Endodermal cell (in vitro differentiated cells): ENCODE measurements at regions not wholly inside any gene's neighbourhood (a gene's known extent, or its start where the extent isn't known, plus 50 kb on each side); places are given as distances from the start of the nearest gene placed in this dataset.

Source experiments
- DNase-seq: peaks from one replicate; pipeline ENCODE4 v3.0.0-alpha.2; 2017
- H3K27ac ChIP-seq: 2 replicates; pipeline ENCODE4 v1.5.1; 2013; ENCODE audit warnings: mild to moderate bottlenecking, low read depth, low read length, moderate library complexity
- H3K27me3 ChIP-seq: 2 replicates; pipeline ENCODE4 v1.6.1; 2013; ENCODE audit warnings: mild to moderate bottlenecking, low read length, moderate library complexity; ENCODE audit not compliant: insufficient read depth, control insufficient read depth, poor library complexity, severe bottlenecking
- H3K36me3 ChIP-seq: 2 replicates; pipeline ENCODE4 v1.7.0; 2013; ENCODE audit warnings: mild to moderate bottlenecking, low read length, moderate library complexity; ENCODE audit not compliant: control insufficient read depth, insufficient read depth
- H3K4me1 ChIP-seq: one replicate; pipeline ENCODE4 v1.7.0; 2013; ENCODE audit warnings: low read length; ENCODE audit not compliant: control insufficient read depth, insufficient read depth
- H3K4me3 ChIP-seq: 2 replicates; pipeline ENCODE4 v1.5.1; 2013; ENCODE audit warnings: mild to moderate bottlenecking, low read length, moderate library complexity
- H3K9ac ChIP-seq: 2 replicates; pipeline ENCODE4 v1.6.1; 2013; ENCODE audit warnings: mild to moderate bottlenecking, low read length, moderate library complexity; ENCODE audit not compliant: poor library complexity, severe bottlenecking; ENCODE audit errors: extremely low read depth
- H3K9me3 ChIP-seq: 2 replicates; pipeline ENCODE4 v1.6.1; 2013; ENCODE audit warnings: mild to moderate bottlenecking, low read length, moderate library complexity; ENCODE audit not compliant: control insufficient read depth
- H3K27ac Mint-ChIP-seq: 2 replicates; pipeline ENCODE4 v1.8.0; 2020; ENCODE audit warnings: mixed read lengths
- H3K27me3 Mint-ChIP-seq: 2 replicates; pipeline ENCODE4 v1.8.0; 2021; ENCODE audit warnings: mild to moderate bottlenecking, mixed read lengths; ENCODE audit not compliant: insufficient read depth
- H3K36me3 Mint-ChIP-seq: 2 replicates; pipeline ENCODE4 v1.8.0; 2020; ENCODE audit warnings: low read depth, mixed read lengths
- H3K4me1 Mint-ChIP-seq: 2 replicates; pipeline ENCODE4 v1.8.0; 2020; ENCODE audit warnings: mixed read lengths
- H3K4me3 Mint-ChIP-seq: 2 replicates; pipeline ENCODE4 v1.8.0; 2020; ENCODE audit warnings: mild to moderate bottlenecking, moderate library complexity, mixed read lengths
- H3K9me3 Mint-ChIP-seq: 2 replicates; pipeline ENCODE4 v1.8.0; 2020; ENCODE audit warnings: mild to moderate bottlenecking, mixed read lengths
- WGBS, 2 experiments: methylation state at CpG; one replicate each; pipeline versions ENCODE4 v1.1.5 to v1.1.7; 2013; ENCODE audit warnings: missing lambda C conversion rate in 2 of 2, mixed read lengths in 1 of 2; ENCODE audit not compliant: insufficient coverage in 1 of 2, insufficient read length in 1 of 2; 5-methylcytosine and 5-hydroxymethylcytosine counted together
- TF ChIP-seq, protein P1 (sequence below): fragments of 200-600 bp; sonication (generic); conservative IDR thresholded peaks from 2 replicates; pipeline ENCODE4 v1.5.0; 2021; ENCODE audit warnings: antibody characterized with exemption, mild to moderate bottlenecking

GRCh38 chr4:124997124-124997523 is 284.6 kb upstream of the ANKRD50 start:
- no peak for DNase-seq
- Mint-ChIP-seq H3K4me1 (no peaks in the 10 kb centered on the region), H3K27me3 (no peaks in the 10 kb centered on the region), H3K27ac (no peak overlapping the region), H3K36me3 (no peaks in the 10 kb centered on the region), H3K9me3 (no peaks in the 10 kb centered on the region), H3K4me3 (no peak overlapping the region)
- TF ChIP-seq, protein P1, sequence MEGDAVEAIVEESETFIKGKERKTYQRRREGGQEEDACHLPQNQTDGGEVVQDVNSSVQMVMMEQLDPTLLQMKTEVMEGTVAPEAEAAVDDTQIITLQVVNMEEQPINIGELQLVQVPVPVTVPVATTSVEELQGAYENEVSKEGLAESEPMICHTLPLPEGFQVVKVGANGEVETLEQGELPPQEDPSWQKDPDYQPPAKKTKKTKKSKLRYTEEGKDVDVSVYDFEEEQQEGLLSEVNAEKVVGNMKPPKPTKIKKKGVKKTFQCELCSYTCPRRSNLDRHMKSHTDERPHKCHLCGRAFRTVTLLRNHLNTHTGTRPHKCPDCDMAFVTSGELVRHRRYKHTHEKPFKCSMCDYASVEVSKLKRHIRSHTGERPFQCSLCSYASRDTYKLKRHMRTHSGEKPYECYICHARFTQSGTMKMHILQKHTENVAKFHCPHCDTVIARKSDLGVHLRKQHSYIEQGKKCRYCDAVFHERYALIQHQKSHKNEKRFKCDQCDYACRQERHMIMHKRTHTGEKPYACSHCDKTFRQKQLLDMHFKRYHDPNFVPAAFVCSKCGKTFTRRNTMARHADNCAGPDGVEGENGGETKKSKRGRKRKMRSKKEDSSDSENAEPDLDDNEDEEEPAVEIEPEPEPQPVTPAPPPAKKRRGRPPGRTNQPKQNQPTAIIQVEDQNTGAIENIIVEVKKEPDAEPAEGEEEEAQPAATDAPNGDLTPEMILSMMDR, result no peak
- WGBS, 2 experiments, result 85 to 100% methylated on average over 1 of the region's 1 CpG
- Histone ChIP-seq H3K9ac (no peak overlapping the region), H3K27me3 (no peaks in the 10 kb centered on the region), H3K27ac (no peak overlapping the region), H3K36me3 (no peaks in the 10 kb centered on the region), H3K4me1 (no peaks in the 10 kb centered on the region), H3K4me3 (no peak overlapping the region), H3K9me3 (no peaks in the 10 kb centered on the region)

- Mint-ChIP-seq H3K27ac (no peak overlapping the region), H3K27me3 (no peaks in the 10 kb centered on the region), H3K4me3 (no peak overlapping the region), H3K9me3 (no peaks in the 10 kb centered on the region), H3K4me1 (no peaks in the 10 kb centered on the region), H3K36me3 (no peaks in the 10 kb centered on the region)
- no peaks in the 10 kb centered on the region for H3K36me3 ChIP-seq
- TF ChIP-seq, protein P1, result no peak
- H3K27ac ChIP-seq, result no peak overlapping the region
- no peaks in the 10 kb centered on the region for H3K27me3 ChIP-seq
- no peak overlapping the region for H3K4me3 ChIP-seq
- H3K4me1 ChIP-seq, result no peaks in the 10 kb centered on the region
- no peaks in the 10 kb centered on the region for H3K9me3 ChIP-seq
- DNase-seq, result no peak
- H3K9ac ChIP-seq, result no peak overlapping the region
- 91 to 100% methylated on average over 1 to 2 of the region's 2 CpGs for WGBS, 2 experiments
These were observed 281.3 kb upstream of the ANKRD50 start for GRCh38 chr4:124993838-124994237.

GRCh38 chr4:124990398-124990797 is 277.9 kb upstream of the ANKRD50 start:
- no peak overlapping the region for H3K27ac Mint-ChIP-seq

More at GRCh38 chr4:124990398-124990797, 277.9 kb upstream of the ANKRD50 start:
- H3K27me3 Mint-ChIP-seq, result no peaks in the 10 kb centered on the region
- no peaks in the 10 kb centered on the region for H3K9me3 Mint-ChIP-seq
- Histone ChIP-seq H3K27me3 (no peaks in the 10 kb centered on the region), H3K9me3 (no peaks in the 10 kb centered on the region), H3K4me1 (no peaks in the 10 kb centered on the region), H3K4me3 (no peak overlapping the region), H3K36me3 (no peaks in the 10 kb centered on the region), H3K27ac (no peak overlapping the region), H3K9ac (no peak overlapping the region)
- no peaks in the 10 kb centered on the region for H3K36me3 Mint-ChIP-seq
- DNase-seq, result no peak
- no peaks in the 10 kb centered on the region for H3K4me1 Mint-ChIP-seq
- 100% methylated on average over 1 of the region's 2 CpGs; no CpG with 5 or more reads in 1 of the 2 experiments for WGBS, 2 experiments
- TF ChIP-seq, protein P1, result no peak
- no peak overlapping the region for H3K4me3 Mint-ChIP-seq
